H1 (cell line): ENCODE measurements at regions not wholly inside any gene's neighbourhood (a gene's known extent, or its start where the extent isn't known, plus 50 kb on each side); places are given as distances from the start of the nearest gene placed in this dataset.

Experiments used
- CHD7 ChIP-seq: fragments of 300-600 bp; sonication (generic); IDR thresholded peaks from 2 replicates; pipeline ENCODE4 v1.7.1; 2012; ENCODE audit warnings: low read length, moderate library complexity, mild to moderate bottlenecking, inconsistent platforms; ENCODE audit not compliant: insufficient replicate concordance
- JUN ChIP-seq: IDR thresholded peaks from 2 replicates; pipeline ENCODE4 v1.6.1; 2011; ENCODE audit warnings: low read depth, mild to moderate bottlenecking, improper control_type of control experiment, low read length
- PHF8 ChIP-seq: fragments of 200-600 bp; sonication (generic); conservative IDR thresholded peaks from 2 replicates; pipeline ENCODE4 v1.7.1; 2012; ENCODE audit warnings: low read depth, mild to moderate bottlenecking, inconsistent platforms, low read length, moderate library complexity
- SAP30 ChIP-seq: fragments of 300-600 bp; sonication (generic); IDR thresholded peaks from 2 replicates; pipeline ENCODE4 v1.7.1; 2012; ENCODE audit warnings: low read length, moderate library complexity, mild to moderate bottlenecking, inconsistent platforms; ENCODE audit not compliant: insufficient read depth, insufficient replicate concordance
- TCF12 ChIP-seq: IDR thresholded peaks from 2 replicates; pipeline ENCODE4 v1.6.1; 2011; ENCODE audit warnings: low read depth, mild to moderate bottlenecking, low read length

- no peak for TF ChIP-seq CHD7
- no peak for TF ChIP-seq TCF12
- no peak for TF ChIP-seq JUN
- no peak for TF ChIP-seq SAP30
- TF ChIP-seq PHF8, result no peak
Observed at GRCh38 chr15:31577108-31577507, 250.5 kb downstream of the KLF13 start (continued).
